ENCODE measurements at regions not wholly inside any gene's neighbourhood (a gene's known extent, or its start where the extent isn't known, plus 50 kb on each side); places are given as distances from the start of the nearest gene placed in this dataset.

DNA sequence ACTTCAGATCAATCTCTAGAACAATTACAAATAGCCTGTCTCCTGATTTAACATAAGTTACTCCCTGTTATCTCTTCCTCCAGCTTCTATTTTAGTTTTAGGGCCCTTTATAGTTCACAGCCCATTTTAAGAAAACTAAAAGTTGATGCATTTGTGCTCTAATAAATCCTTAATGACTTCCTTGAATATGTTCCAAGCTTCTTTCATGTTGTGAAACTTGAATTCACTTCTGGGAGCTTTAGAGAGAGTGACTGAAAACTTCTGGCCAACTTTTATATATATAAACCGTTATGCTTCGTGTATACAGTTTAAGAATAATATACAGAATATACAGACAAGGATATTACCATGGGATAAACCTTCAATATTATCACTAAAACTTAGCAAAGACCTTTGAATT is 366.8 kb downstream of the TBC1D4 start:
- TF ChIP-seq, protein P1, sequence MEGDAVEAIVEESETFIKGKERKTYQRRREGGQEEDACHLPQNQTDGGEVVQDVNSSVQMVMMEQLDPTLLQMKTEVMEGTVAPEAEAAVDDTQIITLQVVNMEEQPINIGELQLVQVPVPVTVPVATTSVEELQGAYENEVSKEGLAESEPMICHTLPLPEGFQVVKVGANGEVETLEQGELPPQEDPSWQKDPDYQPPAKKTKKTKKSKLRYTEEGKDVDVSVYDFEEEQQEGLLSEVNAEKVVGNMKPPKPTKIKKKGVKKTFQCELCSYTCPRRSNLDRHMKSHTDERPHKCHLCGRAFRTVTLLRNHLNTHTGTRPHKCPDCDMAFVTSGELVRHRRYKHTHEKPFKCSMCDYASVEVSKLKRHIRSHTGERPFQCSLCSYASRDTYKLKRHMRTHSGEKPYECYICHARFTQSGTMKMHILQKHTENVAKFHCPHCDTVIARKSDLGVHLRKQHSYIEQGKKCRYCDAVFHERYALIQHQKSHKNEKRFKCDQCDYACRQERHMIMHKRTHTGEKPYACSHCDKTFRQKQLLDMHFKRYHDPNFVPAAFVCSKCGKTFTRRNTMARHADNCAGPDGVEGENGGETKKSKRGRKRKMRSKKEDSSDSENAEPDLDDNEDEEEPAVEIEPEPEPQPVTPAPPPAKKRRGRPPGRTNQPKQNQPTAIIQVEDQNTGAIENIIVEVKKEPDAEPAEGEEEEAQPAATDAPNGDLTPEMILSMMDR (IDR thresholded peaks at IDR 0.05; ENCODE audit: control insufficient read depth, extremely low read depth, insufficient read depth): no peak

DNA sequence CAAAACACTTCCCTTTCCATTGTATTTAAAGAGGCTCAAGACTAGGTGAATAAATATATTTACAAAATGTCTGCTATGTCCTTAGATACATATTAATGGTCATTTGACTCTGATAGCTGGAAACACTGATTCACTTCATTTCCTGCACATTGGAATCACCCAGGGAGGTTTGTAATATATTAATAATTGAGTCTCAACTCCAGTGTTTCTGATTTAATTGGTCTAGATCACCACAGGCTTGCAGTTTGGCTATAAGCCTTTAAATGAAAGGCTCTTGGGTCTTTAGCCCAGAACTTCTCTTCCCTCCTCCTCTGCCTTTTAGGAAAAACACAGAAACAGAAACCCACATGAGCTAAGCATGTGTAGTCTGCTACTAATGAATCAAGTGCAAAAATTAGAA is 378.0 kb downstream of the TBC1D4 start:
- DNase-seq (ENCODE audit: low read depth): no peak
- H3K4me3 ChIP-seq (ENCODE audit: low read depth, low read length): no peak overlapping the region
- TF ChIP-seq, protein P1 (IDR thresholded peaks at IDR 0.05; ENCODE audit: control insufficient read depth, extremely low read depth, insufficient read depth): no peak

More for the DNA sequence above, 366.8 kb downstream of the TBC1D4 start:
- H3K4me3 ChIP-seq (ENCODE audit: low read depth, low read length): no peak overlapping the region
- no peak for DNase-seq (ENCODE audit: low read depth)

DNA sequence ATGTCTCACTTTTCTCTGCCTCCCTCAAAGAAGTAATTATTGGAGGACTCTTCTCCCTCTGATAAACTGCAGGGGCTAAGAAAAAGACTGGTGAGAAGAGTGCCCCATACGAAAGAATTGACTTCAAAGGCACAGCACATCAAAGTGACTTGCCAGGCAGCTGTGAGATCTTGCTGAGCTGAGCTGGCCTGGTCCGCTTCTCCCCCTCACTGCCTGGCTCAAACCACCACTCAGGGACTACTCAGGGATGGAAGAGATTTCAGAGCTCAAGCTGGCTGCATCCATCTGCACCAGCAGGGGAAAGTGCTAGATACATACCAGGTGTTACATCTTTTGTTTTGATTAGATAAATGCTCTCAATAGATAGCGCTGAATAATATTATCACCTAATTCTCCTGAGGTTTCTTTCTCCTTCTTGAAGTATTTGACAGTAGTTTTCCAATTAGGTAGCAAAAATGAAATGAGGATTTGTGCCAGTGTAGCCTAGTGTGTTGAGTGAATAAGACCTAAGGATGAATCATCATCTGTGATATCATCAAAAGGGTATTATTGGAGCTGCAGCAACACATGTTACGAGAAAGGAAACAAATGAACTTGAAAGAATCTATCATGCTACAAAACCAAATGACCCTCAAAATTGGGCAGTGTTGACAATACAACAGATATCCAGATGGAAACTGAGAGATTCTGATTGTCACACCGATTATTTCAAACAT is 379.8 kb downstream of the TBC1D4 start:
- TF ChIP-seq, protein P1 (IDR thresholded peaks at IDR 0.05; ENCODE audit: control insufficient read depth, extremely low read depth, insufficient read depth): no peak
- H3K4me3 ChIP-seq (ENCODE audit: low read depth, low read length): no peak overlapping the region
- no peak for DNase-seq (ENCODE audit: low read depth)

DNA sequence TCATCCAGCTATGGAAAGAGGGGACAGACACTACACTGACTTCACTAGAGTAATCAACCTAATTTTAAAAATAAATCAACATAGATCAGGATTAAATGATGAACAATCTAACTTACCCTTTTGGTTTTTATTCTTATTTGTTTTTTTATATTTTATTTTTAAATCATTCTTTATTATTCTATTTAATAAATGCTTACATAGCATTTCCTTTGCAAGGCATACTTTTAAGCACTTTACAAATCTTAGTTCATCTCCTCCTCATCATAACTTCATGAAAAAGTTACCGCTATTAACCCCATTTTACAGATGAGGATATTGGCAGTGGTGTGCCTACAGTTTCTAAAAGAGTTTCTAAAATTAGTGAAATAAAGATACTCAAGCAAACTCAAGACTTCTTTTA is 380.6 kb downstream of the TBC1D4 start:
- H3K4me3 ChIP-seq (ENCODE audit: low read depth, low read length): no peak overlapping the region
- DNase-seq (ENCODE audit: low read depth): no peak

DNA sequence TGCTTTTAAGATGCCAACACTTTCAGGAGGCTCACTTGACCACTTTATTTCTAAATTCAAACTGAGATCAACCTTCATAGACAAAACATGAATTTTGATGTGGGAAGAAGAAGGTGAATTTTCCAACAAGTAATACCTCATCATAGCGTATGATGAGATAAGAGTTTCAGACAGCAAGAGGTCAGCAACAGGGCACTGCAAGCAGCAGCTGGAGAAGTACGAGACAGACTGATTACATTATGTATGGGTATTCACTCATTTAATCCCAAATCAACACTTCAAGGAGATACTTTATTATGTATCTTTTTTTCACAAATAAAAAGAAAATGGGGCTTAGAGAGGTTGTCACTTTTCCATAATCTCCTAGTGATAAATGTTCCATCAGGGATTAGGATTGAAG is 389.8 kb downstream of the TBC1D4 start:
- H3K4me3 ChIP-seq (ENCODE audit: low read depth, low read length): no peak overlapping the region
- TF ChIP-seq, protein P1 (IDR thresholded peaks at IDR 0.05; ENCODE audit: control insufficient read depth, extremely low read depth, insufficient read depth): no peak
- DNase-seq (ENCODE audit: low read depth): no peak

More for the DNA sequence above, 380.6 kb downstream of the TBC1D4 start:
- TF ChIP-seq, protein P1 (IDR thresholded peaks at IDR 0.05; ENCODE audit: control insufficient read depth, extremely low read depth, insufficient read depth): no peak

DNA sequence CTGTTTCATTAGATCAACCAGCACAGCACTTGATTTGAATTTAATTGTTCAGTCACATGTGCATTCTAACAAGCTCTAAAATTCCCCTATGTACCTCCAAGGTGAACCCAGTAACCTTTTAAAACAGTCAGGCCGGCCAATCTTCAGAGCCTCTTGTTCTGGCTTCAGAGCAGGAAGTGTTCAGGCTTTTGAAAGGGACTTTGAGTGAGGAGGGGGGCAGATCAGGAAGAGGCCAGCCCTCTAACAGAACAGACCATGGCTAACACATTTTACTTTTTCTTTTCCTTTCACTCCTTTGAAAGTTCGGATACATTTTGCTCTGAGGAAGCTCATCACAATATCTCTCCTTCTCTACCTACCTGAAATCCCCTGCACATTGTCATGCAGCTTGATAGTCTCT is 390.3 kb downstream of the TBC1D4 start:
- no peak for DNase-seq (ENCODE audit: low read depth)
- TF ChIP-seq, protein P1 (IDR thresholded peaks at IDR 0.05; ENCODE audit: control insufficient read depth, extremely low read depth, insufficient read depth): no peak
- H3K4me3 ChIP-seq (ENCODE audit: low read depth, low read length): no peak overlapping the region

Data from LNCaP clone FGC (cell line).